Endodermal cell (in vitro differentiated cells): ENCODE measurements at regions not wholly inside any gene's neighbourhood (a gene's known extent, or its start where the extent isn't known, plus 50 kb on each side); places are given as distances from the start of the nearest gene placed in this dataset.
A peak's percentile ranks its signal among the peaks of the same experiment; 100 is the strongest.

Experiments used
- DNase-seq: peaks from one replicate; pipeline ENCODE4 v3.0.0-alpha.2; 2017
- H3K27ac ChIP-seq: 2 replicates; pipeline ENCODE4 v1.5.1; 2013; ENCODE audit warnings: mild to moderate bottlenecking, low read depth, low read length, moderate library complexity
- H3K27me3 ChIP-seq: 2 replicates; pipeline ENCODE4 v1.6.1; 2013; ENCODE audit warnings: mild to moderate bottlenecking, low read length, moderate library complexity; ENCODE audit not compliant: insufficient read depth, control insufficient read depth, poor library complexity, severe bottlenecking
- H3K36me3 ChIP-seq: 2 replicates; pipeline ENCODE4 v1.7.0; 2013; ENCODE audit warnings: mild to moderate bottlenecking, low read length, moderate library complexity; ENCODE audit not compliant: control insufficient read depth, insufficient read depth
- H3K4me1 ChIP-seq: one replicate; pipeline ENCODE4 v1.7.0; 2013; ENCODE audit warnings: low read length; ENCODE audit not compliant: control insufficient read depth, insufficient read depth
- H3K4me3 ChIP-seq: 2 replicates; pipeline ENCODE4 v1.5.1; 2013; ENCODE audit warnings: mild to moderate bottlenecking, low read length, moderate library complexity
- H3K9ac ChIP-seq: 2 replicates; pipeline ENCODE4 v1.6.1; 2013; ENCODE audit warnings: mild to moderate bottlenecking, low read length, moderate library complexity; ENCODE audit not compliant: poor library complexity, severe bottlenecking; ENCODE audit errors: extremely low read depth
- H3K9me3 ChIP-seq: 2 replicates; pipeline ENCODE4 v1.6.1; 2013; ENCODE audit warnings: mild to moderate bottlenecking, low read length, moderate library complexity; ENCODE audit not compliant: control insufficient read depth
- H3K27ac Mint-ChIP-seq: 2 replicates; pipeline ENCODE4 v1.8.0; 2020; ENCODE audit warnings: mixed read lengths
- H3K27me3 Mint-ChIP-seq: 2 replicates; pipeline ENCODE4 v1.8.0; 2021; ENCODE audit warnings: mild to moderate bottlenecking, mixed read lengths; ENCODE audit not compliant: insufficient read depth
- H3K36me3 Mint-ChIP-seq: 2 replicates; pipeline ENCODE4 v1.8.0; 2020; ENCODE audit warnings: low read depth, mixed read lengths
- H3K4me1 Mint-ChIP-seq: 2 replicates; pipeline ENCODE4 v1.8.0; 2020; ENCODE audit warnings: mixed read lengths
- H3K4me3 Mint-ChIP-seq: 2 replicates; pipeline ENCODE4 v1.8.0; 2020; ENCODE audit warnings: mild to moderate bottlenecking, moderate library complexity, mixed read lengths
- H3K9me3 Mint-ChIP-seq: 2 replicates; pipeline ENCODE4 v1.8.0; 2020; ENCODE audit warnings: mild to moderate bottlenecking, mixed read lengths
- CTCF ChIP-seq: fragments of 200-600 bp; sonication (generic); conservative IDR thresholded peaks from 2 replicates; pipeline ENCODE4 v1.5.0; 2021; ENCODE audit warnings: antibody characterized with exemption, mild to moderate bottlenecking
- WGBS, 2 experiments: methylation state at CpG; one replicate each; pipeline versions ENCODE4 v1.1.5 to v1.1.7; 2013; ENCODE audit warnings: missing lambda C conversion rate in 2 of 2, mixed read lengths in 1 of 2; ENCODE audit not compliant: insufficient coverage in 1 of 2, insufficient read length in 1 of 2; 5-methylcytosine and 5-hydroxymethylcytosine counted together

GRCh38 chr20:11686820-11687543 lies 230.7 kb upstream of the BTBD3 start:
- Mint-ChIP-seq H3K27me3 (peaks cover 14% of the 10 kb centered on the region), H3K4me3 (peak overlapping the region; percentile 50), H3K4me1 (peaks cover 49% of the 10 kb centered on the region), H3K27ac (no peak overlapping the region), H3K9me3 (peaks cover 2% of the 10 kb centered on the region), H3K36me3 (no peaks in the 10 kb centered on the region)
- H3K4me3 ChIP-seq = peak overlapping the region; percentile 8
- peak overlapping the region; percentile 14 for H3K27ac ChIP-seq
- no peak overlapping the region for H3K9ac ChIP-seq
- H3K9me3 ChIP-seq = no peaks in the 10 kb centered on the region
- 26 to 33% methylated on average over 30 to 42 of the region's 42 CpGs for WGBS, 2 experiments
- TF ChIP-seq CTCF = no peak
- H3K36me3 ChIP-seq = no peaks in the 10 kb centered on the region
- no peaks in the 10 kb centered on the region for H3K27me3 ChIP-seq
- peaks cover 7% of the 10 kb centered on the region for H3K4me1 ChIP-seq
- peak; percentile 69 for DNase-seq

GRCh38 chr20:11687546-11688292 lies 230.0 kb upstream of the BTBD3 start:
- no peaks in the 10 kb centered on the region for H3K9me3 ChIP-seq
- Mint-ChIP-seq H3K9me3 (peaks cover 2% of the 10 kb centered on the region), H3K4me1 (peaks cover 42% of the 10 kb centered on the region), H3K27ac (no peak overlapping the region), H3K36me3 (no peaks in the 10 kb centered on the region), H3K27me3 (peaks cover 14% of the 10 kb centered on the region), H3K4me3 (peak overlapping the region; percentile 50)
- no peak overlapping the region for H3K9ac ChIP-seq
- peaks cover 7% of the 10 kb centered on the region for H3K4me1 ChIP-seq
- no peak for TF ChIP-seq CTCF
- DNase-seq = no peak
- H3K27me3 ChIP-seq = no peaks in the 10 kb centered on the region
- peak overlapping the region; percentile 8 for H3K4me3 ChIP-seq
- H3K36me3 ChIP-seq = no peaks in the 10 kb centered on the region
- 86 to 94% methylated on average over 4 to 6 of the region's 7 CpGs for WGBS, 2 experiments
- no peak overlapping the region for H3K27ac ChIP-seq

GRCh38 chr20:11689262-11689661 lies 228.4 kb upstream of the BTBD3 start:
- Mint-ChIP-seq H3K27ac (no peak overlapping the region), H3K4me1 (peaks cover 46% of the 10 kb centered on the region), H3K36me3 (no peaks in the 10 kb centered on the region), H3K9me3 (no peaks in the 10 kb centered on the region), H3K27me3 (peaks cover 14% of the 10 kb centered on the region), H3K4me3 (no peak overlapping the region)
- peaks cover 12% of the 10 kb centered on the region for H3K4me1 ChIP-seq
- no peaks in the 10 kb centered on the region for H3K9me3 ChIP-seq
- no peaks in the 10 kb centered on the region for H3K36me3 ChIP-seq
- H3K4me3 ChIP-seq = no peak overlapping the region
- no peak overlapping the region for H3K27ac ChIP-seq
- no peak for TF ChIP-seq CTCF
- WGBS, 2 experiments = 95 to 97% methylated on average over 2 of the region's 2 CpGs
- H3K27me3 ChIP-seq = no peaks in the 10 kb centered on the region
- DNase-seq = no peak
- H3K9ac ChIP-seq = no peak overlapping the region
